HG03135 (cell line): ENCODE measurements at regions not wholly inside any gene's neighbourhood (a gene's known extent, or its start where the extent isn't known, plus 50 kb on each side); places are given as distances from the start of the nearest gene placed in this dataset.
"Not testable (repeated sequence)": the region's sequence is repeated elsewhere in the genome, so short reads cannot be mapped to it uniquely, and the experiment has no call there.

ENCODE experiments used
- ATAC-seq: cut with Tn5 transposase; IDR thresholded peaks from one replicate; pipeline ENCODE4 v1.9.1; 2021; ENCODE audit warnings: mild to moderate bottlenecking, moderate library complexity; ENCODE audit not compliant: unreplicated experiment

- no peak for ATAC-seq
These were observed 56.3 kb upstream of the SPEF2 start for GRCh38 chr5:35561396-35561795.

- ATAC-seq = no peak
These were observed 59.9 kb upstream of the SPEF2 start for GRCh38 chr5:35557748-35558147.

GRCh38 chr5:35557199-35557598 is 60.5 kb upstream of the SPEF2 start:
- ATAC-seq = no peak

GRCh38 chr5:35554016-35554415 is 63.6 kb upstream of the SPEF2 start:
- no peak for ATAC-seq

GRCh38 chr5:35545190-35545589 is 72.5 kb upstream of the SPEF2 start:
- no peak for ATAC-seq

- no peak for ATAC-seq
These were observed 74.3 kb upstream of the SPEF2 start for GRCh38 chr5:35543408-35543807.

GRCh38 chr5:35540002-35540401 is 77.7 kb upstream of the SPEF2 start:
- no peak for ATAC-seq

GRCh38 chr5:35538198-35538931 is 79.3 kb upstream of the SPEF2 start:
- ATAC-seq = no peak

GRCh38 chr5:35533156-35533555 is 84.5 kb upstream of the SPEF2 start:
- ATAC-seq = no peak

- ATAC-seq = not testable (repeated sequence)
These were observed 86.1 kb upstream of the SPEF2 start for GRCh38 chr5:35531553-35531952.

GRCh38 chr5:35518104-35518503 is 99.6 kb upstream of the SPEF2 start:
- peak; percentile 99 for ATAC-seq

GRCh38 chr5:35516271-35516670 is 101.4 kb upstream of the SPEF2 start:
- ATAC-seq = no peak

GRCh38 chr5:35513612-35514011 is 104.1 kb upstream of the SPEF2 start:
- no peak for ATAC-seq

- no peak for ATAC-seq
These were observed 115.5 kb upstream of the SPEF2 start for GRCh38 chr5:35502206-35502605.

GRCh38 chr5:35488791-35489190 is 128.9 kb upstream of the SPEF2 start:
- ATAC-seq = no peak

GRCh38 chr5:35488055-35488454 is 129.6 kb upstream of the SPEF2 start:
- no peak for ATAC-seq

GRCh38 chr5:35487233-35488025 is 130.2 kb upstream of the SPEF2 start:
- ATAC-seq = no peak

- ATAC-seq = no peak
These were observed 132.2 kb upstream of the SPEF2 start for GRCh38 chr5:35485487-35485886.

- ATAC-seq = no peak
These were observed 133.4 kb upstream of the SPEF2 start for GRCh38 chr5:35484241-35484640.

- ATAC-seq = no peak
These were observed 133.9 kb upstream of the SPEF2 start for GRCh38 chr5:35483780-35484179.

GRCh38 chr5:35483191-35483590 is 134.5 kb upstream of the SPEF2 start:
- no peak for ATAC-seq

- ATAC-seq = no peak
These were observed 135.4 kb upstream of the SPEF2 start for GRCh38 chr5:35482167-35482755.
